BE2C (cell line): ENCODE measurements at regions not wholly inside any gene's neighbourhood (a gene's known extent, or its start where the extent isn't known, plus 50 kb on each side); places are given as distances from the start of the nearest gene placed in this dataset.
"Not testable (repeated sequence)": the region's sequence is repeated elsewhere in the genome, so short reads cannot be mapped to it uniquely, and the experiment has no call there.

Source experiments
- DNase-seq: peaks from one replicate; pipeline ENCODE4 v3.0.0-alpha.2; 2020
- H3K27me3 ChIP-seq: fragments of 250-450 bp; sonication (Bioruptor Pico); 2 replicates; pipeline ENCODE4 v1.5.1; 2020; ENCODE audit warnings: mild to moderate bottlenecking
- H3K36me3 ChIP-seq: fragments of 250-450 bp; sonication (Bioruptor Pico); 2 replicates; pipeline ENCODE4 v1.5.1; 2020; ENCODE audit warnings: mild to moderate bottlenecking
- H3K4me1 ChIP-seq: fragments of 250-450 bp; sonication (Bioruptor Pico); 2 replicates; pipeline ENCODE4 v1.5.1; 2020
- H3K4me3 ChIP-seq: 2 replicates; pipeline ENCODE4 v1.5.1; 2011; ENCODE audit warnings: low read depth, low read length
- H3K9me3 ChIP-seq: fragments of 250-450 bp; sonication (Bioruptor Pico); 2 replicates; pipeline ENCODE4 v1.5.1; 2020
- TF ChIP-seq, protein P1 (sequence below): IDR thresholded peaks from 2 replicates; pipeline ENCODE4 v1.5.1; 2012; ENCODE audit warnings: mild to moderate bottlenecking, low read depth, low read length

DNA sequence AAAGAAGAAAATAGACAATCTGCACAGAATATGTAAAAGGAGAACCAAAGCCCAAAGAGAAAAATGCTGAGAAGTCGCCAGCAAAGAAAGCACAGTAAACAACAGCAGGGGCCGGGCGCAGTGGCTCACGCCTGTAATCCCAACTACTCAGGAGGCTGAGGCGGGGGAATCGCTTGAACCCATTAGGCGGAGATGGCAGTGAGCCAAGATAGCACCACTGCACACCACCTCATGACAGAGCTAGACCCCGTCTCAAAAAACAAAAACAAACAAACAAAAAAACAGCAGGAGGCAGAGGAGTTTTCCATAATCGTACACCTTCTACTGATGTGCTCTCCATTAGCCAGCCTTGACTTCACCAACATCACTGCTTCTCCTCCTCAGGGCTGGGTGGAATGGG, 153.2 kb downstream of the LYPLAL1 start:
- TF ChIP-seq, protein P1, sequence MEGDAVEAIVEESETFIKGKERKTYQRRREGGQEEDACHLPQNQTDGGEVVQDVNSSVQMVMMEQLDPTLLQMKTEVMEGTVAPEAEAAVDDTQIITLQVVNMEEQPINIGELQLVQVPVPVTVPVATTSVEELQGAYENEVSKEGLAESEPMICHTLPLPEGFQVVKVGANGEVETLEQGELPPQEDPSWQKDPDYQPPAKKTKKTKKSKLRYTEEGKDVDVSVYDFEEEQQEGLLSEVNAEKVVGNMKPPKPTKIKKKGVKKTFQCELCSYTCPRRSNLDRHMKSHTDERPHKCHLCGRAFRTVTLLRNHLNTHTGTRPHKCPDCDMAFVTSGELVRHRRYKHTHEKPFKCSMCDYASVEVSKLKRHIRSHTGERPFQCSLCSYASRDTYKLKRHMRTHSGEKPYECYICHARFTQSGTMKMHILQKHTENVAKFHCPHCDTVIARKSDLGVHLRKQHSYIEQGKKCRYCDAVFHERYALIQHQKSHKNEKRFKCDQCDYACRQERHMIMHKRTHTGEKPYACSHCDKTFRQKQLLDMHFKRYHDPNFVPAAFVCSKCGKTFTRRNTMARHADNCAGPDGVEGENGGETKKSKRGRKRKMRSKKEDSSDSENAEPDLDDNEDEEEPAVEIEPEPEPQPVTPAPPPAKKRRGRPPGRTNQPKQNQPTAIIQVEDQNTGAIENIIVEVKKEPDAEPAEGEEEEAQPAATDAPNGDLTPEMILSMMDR = no peak
- no peaks in the 10 kb centered on the region for H3K36me3 ChIP-seq
- no peak overlapping the region for H3K4me3 ChIP-seq
- no peaks in the 10 kb centered on the region for H3K4me1 ChIP-seq
- H3K27me3 ChIP-seq = no peaks in the 10 kb centered on the region; the same call in 1 of the 2 replicates
- H3K9me3 ChIP-seq = no peaks in the 10 kb centered on the region; the same call in 1 of the 2 replicates
- no peak for DNase-seq

DNA sequence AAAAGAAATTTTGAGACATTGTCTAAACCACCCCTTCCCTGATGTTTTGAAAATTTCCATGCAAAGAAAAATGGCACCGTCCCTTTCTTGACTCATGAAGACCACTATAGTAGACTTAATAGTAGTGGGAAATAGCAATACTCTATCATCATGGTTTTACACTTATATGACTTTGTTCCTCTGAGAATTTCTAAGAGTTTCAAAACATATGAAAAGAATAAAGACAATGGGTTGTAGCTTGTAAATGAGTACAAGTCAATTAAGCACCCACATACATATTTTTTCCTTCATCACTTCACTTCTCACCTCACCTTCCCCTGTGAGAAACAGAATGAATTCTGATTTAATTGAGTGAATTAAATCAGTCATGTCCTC, 151.7 kb downstream of the LYPLAL1 start:
- TF ChIP-seq, protein P1 = no peak
- H3K9me3 ChIP-seq = no peaks in the 10 kb centered on the region; the same call in 1 of the 2 replicates
- H3K4me1 ChIP-seq = no peaks in the 10 kb centered on the region

DNA sequence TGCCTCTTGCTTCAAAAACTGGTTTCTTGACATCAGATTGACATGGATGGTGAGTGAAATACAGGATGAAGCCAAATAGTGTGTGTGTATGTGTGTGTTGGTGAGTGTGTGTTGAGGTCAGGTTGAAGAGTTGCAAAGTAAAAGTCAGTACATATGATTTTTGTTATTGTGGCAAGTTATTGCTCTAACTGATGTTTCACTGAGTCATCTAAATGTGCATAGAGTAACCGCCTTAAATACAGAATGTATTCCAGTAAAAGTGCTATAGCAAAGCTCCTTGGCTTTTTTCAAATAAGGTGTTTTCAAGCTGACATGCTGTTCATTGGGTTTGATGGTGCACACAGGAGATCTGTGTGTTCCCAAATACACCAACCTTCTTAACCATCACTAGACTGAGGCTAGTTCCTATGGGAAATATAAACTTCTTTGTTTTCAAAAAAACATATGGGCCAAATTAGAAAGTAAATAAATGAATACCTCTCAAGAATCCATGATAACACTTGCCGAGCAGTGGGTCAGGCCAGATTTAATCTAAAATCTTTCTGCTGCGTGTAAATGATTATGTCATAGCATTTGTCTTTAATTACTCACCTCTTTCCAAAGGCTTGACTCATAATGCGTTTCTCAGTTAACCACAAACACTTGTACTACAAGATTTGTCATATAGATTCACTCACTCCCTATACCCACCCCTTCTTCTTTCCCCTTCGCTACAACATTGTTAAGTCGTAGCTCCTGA, 151.1 kb downstream of the LYPLAL1 start:
- TF ChIP-seq, protein P1 = no peak
- Histone ChIP-seq H3K4me3 (no peak overlapping the region), H3K9me3 (no peaks in the 10 kb centered on the region; the same call in 1 of the 2 replicates), H3K27me3 (no peaks in the 10 kb centered on the region; the same call in 1 of the 2 replicates), H3K4me1 (no peaks in the 10 kb centered on the region), H3K36me3 (no peaks in the 10 kb centered on the region)
- DNase-seq = no peak

More for the DNA sequence above, 151.7 kb downstream of the LYPLAL1 start:
- H3K27me3 ChIP-seq = no peaks in the 10 kb centered on the region; the same call in 1 of the 2 replicates
- H3K36me3 ChIP-seq = no peaks in the 10 kb centered on the region
- DNase-seq = no peak
- no peak overlapping the region for H3K4me3 ChIP-seq

DNA sequence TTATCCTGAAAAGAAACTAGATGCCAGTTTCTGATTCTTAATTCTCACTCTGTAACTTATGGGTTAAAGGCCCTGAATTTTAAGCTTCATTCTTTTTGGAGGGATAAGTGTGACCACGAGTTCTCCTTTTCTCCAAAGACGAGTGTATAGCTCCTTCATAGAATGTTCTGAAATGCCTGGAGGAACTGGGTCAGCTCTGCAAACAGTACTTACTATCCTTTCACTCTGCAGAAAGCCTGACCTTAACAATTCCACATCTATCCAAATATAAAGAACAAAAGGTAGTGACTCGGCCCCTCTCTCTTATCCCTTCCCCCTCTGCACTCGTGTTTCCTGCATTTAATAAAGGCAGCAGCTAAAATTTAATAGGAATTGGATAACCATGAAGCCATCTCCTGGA, 150.5 kb downstream of the LYPLAL1 start:
- no peak for DNase-seq

DNA sequence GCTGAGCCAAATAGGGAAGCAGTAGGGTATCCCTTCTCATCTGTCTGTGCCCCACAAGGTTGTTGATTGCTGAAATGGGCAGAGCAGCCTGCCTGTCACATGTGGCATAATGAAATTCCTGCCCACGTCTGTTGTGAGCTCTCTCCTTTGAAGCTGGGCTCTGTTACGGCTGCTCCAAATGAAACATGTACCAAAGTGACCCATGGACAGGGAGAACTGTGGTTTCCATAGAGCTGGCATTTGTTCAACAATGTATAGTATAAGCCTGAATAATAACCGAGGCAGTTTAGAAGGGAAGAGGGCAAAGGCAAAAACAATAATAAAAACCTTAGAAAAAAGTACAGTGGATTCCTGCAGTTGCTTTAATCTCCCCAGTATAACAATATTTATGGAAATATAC, 149.7 kb downstream of the LYPLAL1 start:
- TF ChIP-seq, protein P1 = no peak
- no peaks in the 10 kb centered on the region for H3K4me1 ChIP-seq
- no peak for DNase-seq
- H3K27me3 ChIP-seq = no peaks in the 10 kb centered on the region; the same call in 1 of the 2 replicates
- H3K36me3 ChIP-seq = no peaks in the 10 kb centered on the region
- no peak overlapping the region for H3K4me3 ChIP-seq
- no peaks in the 10 kb centered on the region; the same call in 1 of the 2 replicates for H3K9me3 ChIP-seq

More for the DNA sequence above, 150.5 kb downstream of the LYPLAL1 start:
- TF ChIP-seq, protein P1 = no peak
- H3K4me3 ChIP-seq = no peak overlapping the region
- H3K27me3 ChIP-seq = no peaks in the 10 kb centered on the region; the same call in 1 of the 2 replicates
- H3K9me3 ChIP-seq = no peaks in the 10 kb centered on the region; the same call in 1 of the 2 replicates
- no peaks in the 10 kb centered on the region for H3K4me1 ChIP-seq
- H3K36me3 ChIP-seq = no peaks in the 10 kb centered on the region

DNA sequence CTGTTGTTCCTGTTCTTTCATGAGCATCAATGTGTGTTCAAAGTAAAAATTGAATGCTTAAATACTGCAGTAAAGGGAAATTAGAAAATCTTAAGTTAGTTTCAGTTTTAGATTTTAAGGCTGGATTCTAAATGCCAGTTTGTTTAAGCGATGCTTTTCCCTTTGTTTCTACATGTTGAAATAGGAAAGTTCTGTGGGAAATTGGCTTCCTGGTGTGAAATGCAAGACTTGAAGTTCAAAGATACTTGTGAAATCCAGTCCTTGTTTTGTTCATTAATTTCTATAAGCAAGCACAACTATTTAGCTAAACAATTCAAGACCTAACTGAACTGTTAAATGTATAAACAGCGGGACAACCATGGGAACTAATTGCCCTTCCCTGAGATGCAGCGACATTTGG, 149.1 kb downstream of the LYPLAL1 start:
- no peaks in the 10 kb centered on the region; the same call in 1 of the 2 replicates for H3K27me3 ChIP-seq
- no peaks in the 10 kb centered on the region for H3K36me3 ChIP-seq
- no peak for DNase-seq
- no peaks in the 10 kb centered on the region for H3K4me1 ChIP-seq
- H3K4me3 ChIP-seq = no peak overlapping the region
- TF ChIP-seq, protein P1 = no peak
- H3K9me3 ChIP-seq = no peaks in the 10 kb centered on the region; the same call in 1 of the 2 replicates

DNA sequence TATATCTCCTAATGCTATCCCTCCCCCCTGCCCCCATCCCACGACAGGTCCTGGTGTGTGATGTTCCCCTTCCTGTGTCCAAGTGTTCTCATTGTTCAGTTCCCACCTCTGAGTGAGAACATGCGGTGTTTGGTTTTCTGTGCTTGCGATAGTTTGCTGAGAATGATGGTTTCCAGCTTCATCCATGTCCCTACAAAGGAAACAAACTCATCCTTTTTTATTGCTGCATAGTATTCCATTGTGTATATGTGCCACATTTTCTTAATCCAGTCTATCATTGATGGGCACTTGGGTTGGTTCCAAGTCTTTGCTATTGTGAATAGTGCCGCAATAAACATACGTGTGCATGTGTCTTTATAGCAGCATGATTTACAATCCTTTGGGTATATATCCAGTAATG, 146.9 kb downstream of the LYPLAL1 start:
- not testable (repeated sequence) for H3K4me3 ChIP-seq, DNase-seq, H3K9me3 ChIP-seq, H3K27me3 ChIP-seq, H3K4me1 ChIP-seq, H3K36me3 ChIP-seq
